OCI-M2 (cell line): ENCODE measurements at regions not wholly inside any gene's neighbourhood (a gene's known extent, or its start where the extent isn't known, plus 50 kb on each side); places are given as distances from the start of the nearest gene placed in this dataset.
A peak's percentile ranks its signal among the peaks of the same experiment; 100 is the strongest.

Experiments used
- DNase-seq: peaks from one replicate; lab custom pipeline; 2025; ENCODE audit not compliant: unreplicated experiment; lab: John Stamatoyannopoulos, UW

DNA sequence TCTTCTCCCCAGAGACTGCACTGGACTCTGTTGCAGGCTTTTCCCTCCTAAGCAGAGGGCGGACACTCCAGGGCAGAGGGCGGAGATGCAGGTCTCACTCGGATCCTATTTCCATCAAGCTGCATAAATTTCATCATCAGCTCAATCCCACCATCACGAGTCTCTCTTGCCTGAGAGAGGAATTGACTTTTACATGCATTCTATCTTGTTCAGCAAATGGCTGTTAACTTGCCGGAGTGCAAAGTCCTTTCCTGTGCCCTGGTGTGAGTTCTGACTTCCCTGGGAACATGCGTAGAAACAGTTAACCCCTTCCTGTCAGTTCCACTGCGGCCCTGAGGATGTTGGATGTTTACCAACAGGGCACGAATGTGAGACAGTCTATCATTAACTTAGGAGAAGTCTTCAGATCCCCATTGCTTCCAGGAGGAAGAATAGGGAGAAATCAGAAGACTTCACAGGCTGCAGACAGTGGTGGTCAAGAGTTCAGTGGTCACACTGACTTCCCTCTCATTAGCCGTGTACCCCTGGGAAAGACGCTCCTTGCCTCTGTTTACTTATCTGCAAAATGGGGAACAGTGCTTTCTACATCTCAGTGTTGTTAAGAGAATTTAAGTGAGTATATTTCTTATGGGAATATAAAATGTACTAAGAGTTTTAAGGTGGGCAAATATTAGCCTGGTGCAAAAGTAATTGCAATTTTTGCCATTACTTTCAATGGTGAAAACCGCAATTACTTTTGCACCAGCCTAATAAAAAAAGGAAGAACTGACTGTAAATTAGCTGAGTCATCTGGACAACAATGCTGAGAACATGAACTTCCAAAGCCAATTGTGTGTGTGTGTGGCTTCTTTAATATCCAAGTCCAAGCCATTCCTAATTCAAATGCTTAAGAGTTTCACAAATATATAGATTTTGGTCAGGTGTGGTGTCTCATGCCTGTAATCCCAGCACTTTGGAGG, 248.0 kb downstream of the DRD1 start:
- DNase-seq, result no peak

- DNase-seq, result no peak
Observed at GRCh38 chr5:175181331-175181730, 262.7 kb downstream of the DRD1 start.

GRCh38 chr5:175170899-175171298, 273.1 kb downstream of the DRD1 start:
- DNase-seq, result no peak

- DNase-seq, result no peak
Observed at GRCh38 chr5:175168882-175169507, 275.0 kb downstream of the DRD1 start.

- no peak for DNase-seq
Observed at GRCh38 chr5:175166026-175166425, 278.0 kb downstream of the DRD1 start.

DNA sequence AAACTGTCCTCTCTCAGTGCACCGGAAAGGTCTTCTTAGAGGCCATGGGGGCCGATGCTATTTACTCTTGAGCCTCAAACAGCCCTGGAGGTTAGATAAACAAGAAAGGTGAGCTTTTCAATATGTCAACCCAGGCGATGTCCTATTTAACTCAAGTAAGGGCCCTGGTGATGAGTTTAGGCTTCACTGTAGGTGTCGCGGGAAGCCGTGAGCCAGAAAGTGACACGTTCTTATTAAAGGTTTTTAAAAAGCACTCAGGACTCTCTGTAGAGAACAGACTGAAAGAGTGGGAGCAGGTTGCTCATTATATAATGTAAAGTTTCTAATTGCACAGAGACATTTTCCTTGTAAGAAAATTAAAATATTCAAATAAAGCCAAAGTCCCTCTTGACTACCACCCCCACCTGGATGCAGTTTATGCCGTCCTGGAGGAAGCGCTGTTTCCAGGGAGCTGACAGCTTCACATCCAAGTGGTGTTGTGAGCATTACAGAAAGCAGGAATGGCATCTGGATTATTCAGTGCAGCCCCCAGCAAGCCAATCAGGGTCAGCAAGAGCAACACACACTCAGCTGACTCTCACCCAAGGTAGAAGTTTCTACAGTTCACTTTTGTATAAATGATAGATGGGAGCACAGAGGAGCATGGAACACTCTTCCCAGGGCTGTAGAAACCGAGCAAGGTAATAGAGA, 280.3 kb downstream of the DRD1 start:
- DNase-seq, result no peak

DNA sequence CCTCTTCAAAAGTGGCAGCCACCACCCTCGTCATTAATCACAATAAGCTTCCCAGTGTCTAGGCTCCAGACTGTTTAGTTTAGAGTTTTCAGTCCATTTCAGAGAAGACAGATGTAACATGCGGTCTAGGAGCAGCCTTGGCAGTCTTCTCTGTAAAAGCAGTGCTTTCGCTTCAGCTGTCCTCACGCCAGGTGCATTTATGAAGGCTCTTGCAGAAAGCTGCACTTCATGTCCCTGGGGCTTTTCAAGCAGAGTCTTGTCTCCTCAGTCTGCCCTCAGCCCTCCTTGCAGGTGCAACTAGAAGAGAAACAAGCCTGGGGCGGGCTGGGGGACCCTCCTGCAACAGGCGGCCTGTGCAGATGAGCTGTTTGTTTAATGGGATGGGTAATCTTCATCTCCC, 281.9 kb downstream of the DRD1 start:
- no peak for DNase-seq

DNA sequence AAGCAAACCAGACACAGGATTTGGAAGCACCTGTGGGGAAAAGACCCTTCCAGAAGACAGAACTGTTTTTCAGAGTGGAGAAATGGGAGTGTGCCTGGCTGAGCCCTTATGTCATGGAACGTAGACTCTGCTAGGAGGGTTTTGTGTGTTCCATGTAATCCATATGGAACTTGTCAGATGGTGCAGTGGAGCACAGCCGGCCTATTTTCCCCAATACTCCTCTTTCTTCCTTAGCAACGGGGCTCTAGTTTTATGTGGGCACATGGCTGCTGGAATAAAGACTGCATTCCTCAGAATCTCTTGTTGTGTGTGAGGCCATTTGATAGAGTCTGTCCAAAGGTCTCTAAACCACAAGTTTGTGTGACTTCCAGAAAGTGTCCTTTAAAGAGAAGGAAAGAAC, 284.0 kb downstream of the DRD1 start:
- no peak for DNase-seq

GRCh38 chr5:175148636-175149172, 295.3 kb downstream of the DRD1 start:
- DNase-seq, result no peak

DNA sequence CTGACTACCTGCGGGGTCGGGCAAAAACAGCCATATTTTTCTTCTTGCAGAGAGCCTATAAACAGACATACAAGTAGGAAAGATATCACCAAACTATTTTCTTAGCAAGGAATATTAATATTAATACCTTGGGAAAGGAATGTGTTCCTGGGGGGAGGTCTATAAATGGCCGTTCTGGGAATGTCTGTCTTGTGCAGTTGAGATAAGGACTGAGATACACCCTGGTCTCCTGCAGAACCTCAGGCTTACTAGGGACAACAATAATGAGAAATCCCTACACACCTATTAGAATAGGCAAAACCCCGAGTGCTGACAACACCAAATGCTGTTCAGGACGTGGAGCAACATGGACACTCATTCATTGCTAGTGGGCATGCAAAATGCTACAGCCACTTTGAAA, 297.2 kb downstream of the DRD1 start:
- no peak for DNase-seq

GRCh38 chr5:175141421-175141820, 302.6 kb downstream of the DRD1 start:
- DNase-seq, result no peak

DNA sequence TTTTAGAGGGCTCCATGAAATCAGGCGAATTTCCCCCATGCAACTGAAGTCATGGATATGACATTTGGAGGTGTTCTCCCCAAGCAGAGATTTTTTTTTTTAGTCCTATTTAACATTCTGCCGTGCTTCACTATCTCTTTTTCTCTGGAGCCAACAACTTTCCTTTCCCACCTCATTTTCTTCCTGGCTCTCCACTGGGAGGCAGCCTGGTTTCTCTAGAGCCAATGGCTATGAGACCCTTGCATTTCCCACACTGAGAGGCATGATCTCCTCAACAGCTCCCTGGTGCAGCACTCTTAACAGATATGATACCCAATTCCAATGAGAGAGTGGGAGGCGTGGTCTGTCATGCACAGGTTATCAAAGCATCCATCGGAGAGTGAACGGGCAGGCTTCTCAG, 310.8 kb downstream of the DRD1 start:
- no peak for DNase-seq

DNA sequence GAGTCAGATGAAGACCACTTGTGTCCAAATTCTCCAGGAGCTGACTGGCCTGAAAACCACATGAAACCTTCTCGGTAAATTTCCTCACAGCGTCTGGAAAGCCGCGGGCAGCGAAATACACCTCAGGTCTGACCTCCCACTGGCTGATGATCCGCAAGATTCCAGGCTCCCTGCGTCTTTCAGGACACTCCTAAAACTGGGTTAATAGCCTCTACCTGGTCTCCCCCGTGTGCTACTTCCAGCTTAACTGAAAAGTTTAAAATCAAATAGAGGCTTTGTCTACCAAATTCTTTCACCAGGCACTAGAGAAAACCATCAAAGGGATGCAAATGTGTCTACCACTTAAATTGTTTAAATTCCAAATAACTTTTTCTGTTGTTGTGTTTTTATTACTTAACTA, 312.6 kb downstream of the DRD1 start:
- DNase-seq, result no peak

DNA sequence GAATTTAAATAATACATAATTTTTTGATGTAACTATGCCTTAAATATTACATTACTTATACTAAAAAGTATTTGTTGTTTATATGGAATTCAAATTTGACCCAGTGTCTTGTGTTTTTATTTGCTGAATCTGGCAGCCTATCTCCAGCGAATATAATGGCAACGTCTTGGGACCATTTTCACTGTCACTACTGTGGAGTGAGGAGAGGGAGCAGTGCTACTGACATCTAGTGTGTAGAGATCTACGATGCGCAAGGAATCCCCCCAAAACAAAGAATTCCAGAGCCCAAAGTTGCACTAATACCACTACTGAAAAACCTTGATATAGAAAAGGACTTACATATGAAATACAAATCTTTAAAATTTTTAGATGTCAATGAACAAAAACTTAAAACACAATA, 314.4 kb downstream of the DRD1 start:
- DNase-seq, result no peak

DNA sequence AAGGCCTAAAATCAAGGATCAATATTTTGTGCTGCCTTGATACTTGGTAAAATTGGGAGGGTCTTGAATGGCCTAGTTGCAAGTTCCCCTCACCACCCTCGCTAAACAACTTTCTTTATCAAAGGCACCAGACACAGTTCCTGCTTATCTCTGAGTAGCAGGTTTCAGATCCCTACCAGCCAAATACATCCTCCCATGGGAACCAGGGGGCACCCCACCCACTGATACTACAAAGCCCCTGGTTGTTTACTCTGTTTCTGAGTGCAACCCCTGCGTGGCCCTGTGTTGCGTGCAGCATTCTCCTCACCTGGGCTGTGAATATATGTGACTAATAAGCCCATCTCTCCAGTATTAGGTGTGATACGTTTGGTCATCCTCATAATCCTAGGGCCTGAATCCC, 314.9 kb downstream of the DRD1 start:
- DNase-seq, result peak; percentile 5

GRCh38 chr5:175124821-175125220, 319.2 kb downstream of the DRD1 start:
- no peak for DNase-seq

GRCh38 chr5:175124251-175124813, 319.6 kb downstream of the DRD1 start:
- DNase-seq, result no peak

GRCh38 chr5:175123542-175123941, 320.4 kb downstream of the DRD1 start:
- no peak for DNase-seq

DNA sequence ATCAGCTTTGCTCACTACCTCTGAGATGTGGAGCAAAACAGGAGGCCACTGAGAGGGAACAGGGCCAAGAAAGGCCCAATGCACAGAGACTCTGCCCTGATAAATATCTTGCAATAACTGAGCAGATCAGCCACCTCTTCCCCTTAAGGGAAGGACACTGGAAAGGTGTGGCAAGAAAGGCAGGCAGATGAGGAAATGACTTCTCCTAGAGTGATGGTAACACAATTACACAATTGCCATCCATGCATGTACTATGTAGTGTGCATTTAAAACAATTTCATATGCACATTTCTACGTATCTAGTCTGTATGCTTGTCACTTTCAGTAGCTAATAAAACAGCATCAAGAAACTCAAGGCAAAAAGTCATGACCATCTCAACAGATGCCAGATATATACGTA, 322.5 kb downstream of the DRD1 start:
- no peak for DNase-seq

- no peak for DNase-seq
Observed at GRCh38 chr5:175120412-175120811, 323.6 kb downstream of the DRD1 start.

DNA sequence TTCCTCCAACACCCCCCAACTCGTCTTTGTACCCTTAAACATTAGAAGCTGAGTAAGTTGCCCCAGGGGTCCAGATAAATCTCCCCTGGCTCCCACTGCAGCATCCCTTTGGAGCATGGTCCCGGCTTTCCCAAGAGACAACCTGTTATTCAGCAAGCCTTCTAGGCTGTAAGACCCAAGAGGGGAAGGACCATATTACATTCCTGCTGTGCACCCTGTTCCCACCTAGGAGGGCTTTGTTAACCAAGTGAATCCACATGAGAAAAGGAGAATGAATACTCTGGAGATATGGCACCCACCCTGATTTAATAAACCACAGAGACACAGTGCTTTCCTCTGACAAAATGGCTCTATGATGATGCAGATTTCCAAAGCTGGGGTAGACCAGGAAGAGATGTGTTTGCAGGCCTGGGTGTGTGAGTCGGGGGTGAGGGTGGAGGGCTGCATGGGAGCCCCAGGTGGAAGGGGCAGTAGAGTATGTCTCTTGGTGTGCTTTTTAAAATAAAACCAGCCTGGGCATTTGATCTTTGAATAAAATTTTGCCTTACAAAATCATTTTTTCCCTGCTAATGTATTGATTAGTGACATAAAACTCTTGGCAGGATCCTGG, 325.2 kb downstream of the DRD1 start:
- no peak for DNase-seq
